NCI-H748 (cell line): ENCODE measurements at regions not wholly inside any gene's neighbourhood (a gene's known extent, or its start where the extent isn't known, plus 50 kb on each side); places are given as distances from the start of the nearest gene placed in this dataset.

Experiments used
- DNase-seq: peaks from one replicate; lab custom pipeline; 2025; ENCODE audit not compliant: unreplicated experiment; lab: John Stamatoyannopoulos, UW

GRCh38 chr13:36551445-36551844, 119.2 kb downstream of the CCNA1 start:
- no peak for DNase-seq

GRCh38 chr13:36552334-36552733, 120.0 kb downstream of the CCNA1 start:
- no peak for DNase-seq

- no peak for DNase-seq
Measured at GRCh38 chr13:36553491-36553890, 120.3 kb upstream of the SERTM1 start.

GRCh38 chr13:36555151-36555986, 118.5 kb upstream of the SERTM1 start:
- no peak for DNase-seq

- no peak for DNase-seq
Measured at GRCh38 chr13:36559375-36559774, 114.4 kb upstream of the SERTM1 start.

GRCh38 chr13:36567485-36567884, 106.3 kb upstream of the SERTM1 start:
- no peak for DNase-seq

- no peak for DNase-seq
Measured at GRCh38 chr13:36570489-36570888, 103.3 kb upstream of the SERTM1 start.

- DNase-seq = no peak
Measured at GRCh38 chr13:36571444-36571843, 102.4 kb upstream of the SERTM1 start.

- no peak for DNase-seq
Measured at GRCh38 chr13:36582977-36583376, 90.8 kb upstream of the SERTM1 start.

- no peak for DNase-seq
Measured at GRCh38 chr13:36599641-36600040, 74.2 kb upstream of the SERTM1 start.

GRCh38 chr13:36601186-36601585, 72.6 kb upstream of the SERTM1 start:
- no peak for DNase-seq

GRCh38 chr13:36606060-36606459, 67.8 kb upstream of the SERTM1 start:
- DNase-seq = no peak

GRCh38 chr13:36608474-36608873, 65.3 kb upstream of the SERTM1 start:
- DNase-seq = no peak

GRCh38 chr13:36612230-36612629, 61.6 kb upstream of the SERTM1 start:
- no peak for DNase-seq

- no peak for DNase-seq
Measured at GRCh38 chr13:36616706-36617105, 57.1 kb upstream of the SERTM1 start.

GRCh38 chr13:36619535-36619934, 54.3 kb upstream of the SERTM1 start:
- no peak for DNase-seq
